GM21390 (cell line): ENCODE measurements at regions not wholly inside any gene's neighbourhood (a gene's known extent, or its start where the extent isn't known, plus 50 kb on each side); places are given as distances from the start of the nearest gene placed in this dataset.
"Not testable (repeated sequence)": the region's sequence is repeated elsewhere in the genome, so short reads cannot be mapped to it uniquely, and the experiment has no call there.

Experiments used
- ATAC-seq: cut with Tn5 transposase; IDR thresholded peaks from one replicate; pipeline ENCODE4 v1.9.1; 2021; ENCODE audit not compliant: unreplicated experiment

GRCh38 chr16:46388354-46388753 is 232.8 kb downstream of the SHCBP1 start:
- not testable (repeated sequence) for ATAC-seq

- ATAC-seq, result not testable (repeated sequence)
Measured at GRCh38 chr16:46387720-46388119, 233.5 kb downstream of the SHCBP1 start.

- ATAC-seq, result peak; percentile 6
Measured at GRCh38 chr16:46386805-46387620, 234.2 kb downstream of the SHCBP1 start.

DNA sequence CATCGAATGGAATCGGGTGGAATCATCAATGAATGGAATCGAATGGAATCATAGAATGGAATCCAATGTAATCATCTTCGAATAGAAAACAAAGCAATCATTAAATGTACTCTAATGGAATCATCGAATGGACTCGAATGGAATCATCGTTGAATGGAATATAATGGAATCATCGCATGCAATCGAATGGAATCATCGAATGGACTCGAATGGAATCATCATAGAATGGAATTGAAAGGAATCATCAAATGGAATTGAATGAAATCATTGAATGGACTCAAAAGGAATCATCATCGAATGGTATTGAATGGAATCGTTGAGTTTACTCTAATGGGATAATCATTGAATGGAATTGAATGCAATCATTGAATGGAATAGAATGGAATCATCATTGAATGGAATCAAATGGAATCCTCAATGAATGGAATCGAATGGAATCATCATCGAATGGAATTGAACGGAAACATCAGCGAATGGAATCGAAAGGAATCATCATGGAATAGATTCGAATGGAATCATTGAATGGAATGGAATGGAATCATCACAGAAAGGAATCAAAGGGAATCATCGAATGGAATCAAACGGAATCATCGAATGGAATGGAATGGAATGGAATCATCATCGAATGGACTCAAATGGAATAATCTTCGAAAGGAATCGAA is 234.9 kb downstream of the SHCBP1 start:
- not testable (repeated sequence) for ATAC-seq

DNA sequence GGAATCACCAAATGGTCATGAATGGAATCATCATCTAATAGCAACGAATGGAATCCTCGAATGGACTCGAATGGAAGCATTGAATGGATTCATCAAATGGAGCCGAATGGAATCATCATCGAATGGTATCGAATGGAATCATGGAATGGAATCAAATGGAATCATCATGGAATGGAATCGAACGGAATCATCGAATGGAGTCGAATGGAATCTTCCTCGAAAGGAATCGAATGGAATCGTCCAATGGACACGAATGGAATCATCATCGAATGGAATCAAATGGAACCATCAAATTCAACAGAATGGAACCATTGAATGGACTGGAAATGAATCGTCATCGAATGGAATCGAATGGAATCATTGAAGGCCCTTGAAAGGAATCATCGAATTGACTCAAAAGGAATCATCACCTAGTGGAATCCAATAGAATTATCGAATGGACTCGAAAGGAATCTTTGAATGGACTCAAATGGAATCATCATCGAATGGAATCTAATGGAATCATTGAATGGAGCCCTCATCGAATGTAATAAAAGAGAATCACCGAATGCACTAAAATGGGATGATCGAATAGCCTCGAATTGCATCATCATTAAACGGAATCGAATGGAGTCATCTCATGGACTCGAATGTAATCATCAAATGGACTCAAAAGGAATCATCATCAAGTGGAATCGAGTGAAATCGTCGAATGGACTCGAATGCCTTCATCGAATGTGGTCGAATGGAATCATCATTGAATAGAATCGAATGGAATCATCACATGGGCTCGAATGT is 236.7 kb downstream of the SHCBP1 start:
- ATAC-seq, result not testable (repeated sequence)

DNA sequence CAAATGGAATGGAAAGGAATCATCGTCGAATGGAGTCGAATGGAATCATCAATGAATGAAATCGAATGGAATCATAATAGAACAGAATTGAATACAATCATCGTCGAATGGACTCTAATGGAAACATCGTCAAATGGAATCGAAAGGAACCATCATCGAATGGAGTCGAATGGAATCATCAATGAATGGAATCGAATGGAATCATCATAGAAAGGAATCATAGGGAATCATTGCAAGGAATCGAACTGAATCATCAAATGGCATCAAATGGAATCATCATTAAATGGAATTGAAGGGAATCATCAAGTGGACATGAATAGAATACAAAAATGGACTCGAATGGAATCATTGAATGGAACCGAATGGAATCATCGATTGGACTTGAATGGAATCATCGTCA is 237.6 kb downstream of the SHCBP1 start:
- ATAC-seq, result not testable (repeated sequence)

GRCh38 chr16:46382791-46383541 is 238.2 kb downstream of the SHCBP1 start:
- ATAC-seq, result not testable (repeated sequence)

GRCh38 chr16:46382079-46382478 is 239.1 kb downstream of the SHCBP1 start:
- not testable (repeated sequence) for ATAC-seq

DNA sequence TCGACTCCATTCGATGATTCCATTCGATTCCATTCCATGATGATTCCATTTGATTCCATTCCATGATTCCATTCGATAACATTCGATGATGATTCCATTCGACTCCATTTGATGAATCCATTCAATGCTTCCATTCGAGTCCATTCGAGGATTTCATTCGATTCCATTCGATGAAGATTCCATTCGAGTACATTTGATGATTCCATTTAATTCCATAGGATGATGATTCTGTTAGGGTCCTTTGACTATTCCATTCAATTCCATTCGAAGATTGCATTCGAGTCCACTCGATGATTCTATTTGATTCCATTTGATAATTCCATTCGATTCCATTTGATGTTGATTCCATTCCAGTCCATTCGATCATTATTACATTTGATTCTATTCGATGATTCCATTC is 239.8 kb downstream of the SHCBP1 start:
- ATAC-seq, result not testable (repeated sequence)
